HEK293T (cell line): ENCODE measurements at regions not wholly inside any gene's neighbourhood (a gene's known extent, or its start where the extent isn't known, plus 50 kb on each side); places are given as distances from the start of the nearest gene placed in this dataset.

ENCODE experiments used
- FOXK2 ChIP-seq: fragments of 450-650 bp; IDR thresholded peaks from 2 replicates; pipeline ENCODE4 v1.6.1; 2016; ENCODE audit warnings: mild to moderate bottlenecking
- NFRKB ChIP-seq: fragments of 450-650 bp; IDR thresholded peaks from 2 replicates; pipeline ENCODE4 v1.6.1; 2016; ENCODE audit warnings: mild to moderate bottlenecking, moderate library complexity
- TARDBP ChIP-seq: fragments of 450-650 bp; IDR thresholded peaks from 2 replicates; pipeline ENCODE4 v1.6.1; 2016

- TF ChIP-seq TARDBP (no peak), FOXK2 (no peak), NFRKB (no peak)
These were observed 460.1 kb upstream of the RUNX1 start for GRCh38 chr21:35509001-35509704.
